Colon (tissue), 2 donors: ENCODE measurements at regions not wholly inside any gene's neighbourhood (a gene's known extent, or its start where the extent isn't known, plus 50 kb on each side); places are given as distances from the start of the nearest gene placed in this dataset.
"Not testable (repeated sequence)": the region's sequence is repeated elsewhere in the genome, so short reads cannot be mapped to it uniquely, and the experiment has no call there.

Source experiments
- FAIRE-seq: peaks from 2 replicates; lab custom pipeline; 2012; peaks lifted over from hg19 to GRCh38; lab: Jason Lieb, UNC
- donor health status: control.
- donor health status: control.

DNA sequence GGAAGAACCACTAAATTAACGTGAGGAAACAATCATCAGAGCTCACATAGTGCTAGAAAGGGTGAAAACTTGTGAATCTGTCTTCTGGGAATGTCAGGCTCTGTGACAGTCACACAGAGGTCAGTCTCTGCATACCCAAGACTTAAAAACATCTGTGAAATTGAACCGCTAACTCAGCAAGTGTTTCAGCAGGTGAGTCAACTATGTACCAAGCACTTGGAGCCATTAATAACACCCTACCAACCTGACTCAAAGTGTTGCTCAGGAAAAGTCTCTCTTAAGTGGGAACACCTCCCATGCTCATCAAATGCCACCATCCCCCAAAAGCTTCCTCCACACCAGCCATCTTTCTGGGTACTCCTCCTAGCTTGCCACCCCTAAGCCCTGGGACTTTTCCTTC lies 92.3 kb upstream of the CARMIL1 start:
- no peak for FAIRE-seq

DNA sequence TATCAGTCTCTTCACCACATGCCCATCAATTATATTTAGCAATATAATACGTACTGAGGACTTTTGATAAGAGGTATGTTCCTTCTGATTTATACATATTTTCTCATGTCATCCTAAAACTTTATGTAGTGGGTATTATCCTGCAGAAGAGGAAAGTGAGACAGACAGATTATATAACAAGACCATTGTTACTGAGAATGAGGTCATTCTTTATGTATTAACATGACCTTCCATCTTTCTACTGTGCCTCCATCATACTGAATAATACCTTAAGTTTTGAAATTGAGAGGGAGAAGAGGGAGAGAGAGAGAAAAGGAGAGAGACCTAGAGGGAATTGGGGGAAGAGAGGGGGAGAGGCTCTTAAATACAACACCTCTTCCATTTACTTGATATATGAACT lies 90.9 kb upstream of the CARMIL1 start:
- FAIRE-seq: no peak

GRCh38 chr6:25192590-25193459 lies 86.3 kb upstream of the CARMIL1 start:
- no peak for FAIRE-seq

DNA sequence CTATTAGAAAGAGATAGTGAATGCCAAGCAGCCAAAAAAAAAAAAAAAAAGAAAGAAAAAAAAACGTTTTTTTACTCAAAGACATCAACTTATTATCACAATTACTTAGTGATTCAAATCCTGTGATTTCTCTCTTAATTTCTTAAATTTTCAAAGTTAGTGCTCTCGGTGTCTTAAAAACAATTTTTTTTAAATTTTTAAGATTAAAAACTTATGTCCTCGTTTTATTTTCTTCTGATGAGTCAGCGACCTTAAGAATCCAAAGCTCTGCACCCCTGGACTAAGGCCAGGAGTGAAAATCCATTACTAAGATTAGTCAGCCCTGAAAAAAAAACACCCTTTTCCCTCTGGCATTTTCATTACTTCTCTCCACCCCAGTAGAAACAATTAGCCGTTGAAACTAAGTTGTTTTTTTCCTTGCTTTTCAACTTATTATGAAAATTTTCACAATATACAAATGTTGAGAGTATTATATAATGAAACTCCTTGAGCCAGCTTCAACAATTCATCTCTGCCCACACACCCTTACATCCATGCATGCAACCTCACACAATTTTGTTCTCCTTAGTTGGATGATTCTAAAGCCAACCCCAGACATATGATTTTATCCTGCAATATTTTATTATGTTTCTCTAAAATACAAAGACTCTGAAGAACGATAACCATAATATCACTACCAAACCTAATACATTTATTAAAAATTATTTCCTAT lies 85.6 kb upstream of the CARMIL1 start:
- no peak for FAIRE-seq

GRCh38 chr6:25194172-25194678 lies 84.9 kb upstream of the CARMIL1 start:
- FAIRE-seq: no peak

DNA sequence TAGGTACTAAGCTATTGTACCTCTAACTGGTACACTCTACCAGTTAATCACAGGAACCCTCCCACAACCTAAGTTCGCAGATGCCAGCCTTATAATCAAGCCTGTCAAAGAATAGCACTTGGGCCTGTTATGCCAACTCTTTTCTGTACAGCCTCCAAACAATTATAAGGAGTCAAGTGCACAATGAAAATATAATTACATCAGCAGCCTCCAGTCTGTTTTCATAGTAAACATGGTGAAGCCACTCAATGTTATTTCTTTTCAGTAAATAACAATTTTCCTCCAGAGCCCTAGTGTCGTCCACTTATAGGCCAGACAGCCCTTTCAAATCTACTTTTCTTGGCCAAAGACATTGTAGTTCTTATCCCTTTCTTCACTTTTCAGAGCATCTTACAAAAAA lies 82.7 kb upstream of the CARMIL1 start:
- FAIRE-seq: no peak

DNA sequence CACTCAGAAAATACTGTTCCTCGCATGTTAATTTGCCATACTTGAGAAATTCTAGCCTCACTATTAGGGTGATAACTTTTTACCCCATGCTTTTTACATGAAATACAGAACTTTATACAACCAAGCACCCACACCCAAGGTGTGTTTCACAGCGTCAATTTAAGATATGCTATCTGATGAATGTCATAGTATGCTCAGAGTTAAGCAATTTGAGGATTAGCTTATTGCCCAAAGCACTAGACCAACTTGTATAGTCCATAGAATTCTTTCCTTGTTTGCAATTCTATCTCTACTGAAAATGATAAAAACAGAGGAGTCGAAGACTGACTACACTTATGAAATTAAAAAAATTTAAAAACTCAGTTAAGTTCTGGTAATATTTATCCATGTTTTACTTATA lies 82.1 kb upstream of the CARMIL1 start:
- FAIRE-seq: no peak

DNA sequence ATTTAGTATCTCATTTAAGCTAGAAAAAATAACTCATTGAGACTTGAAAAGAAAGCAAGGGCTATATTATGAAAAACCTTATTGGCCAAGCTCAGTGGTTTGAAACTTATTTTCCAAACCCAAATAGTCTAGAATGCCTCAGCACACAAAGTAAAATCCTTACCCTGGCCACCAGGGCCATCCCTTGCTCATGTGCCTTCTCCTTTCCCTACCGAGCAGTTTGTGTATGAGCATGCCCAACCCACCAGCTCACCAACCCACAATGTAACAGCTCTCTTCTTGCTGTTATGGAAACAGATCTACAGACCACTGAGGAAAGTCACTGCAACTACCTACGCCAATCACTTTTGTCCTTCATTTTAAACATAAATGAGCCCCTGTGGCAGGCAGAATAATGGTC lies 79.6 kb upstream of the CARMIL1 start:
- no peak for FAIRE-seq

DNA sequence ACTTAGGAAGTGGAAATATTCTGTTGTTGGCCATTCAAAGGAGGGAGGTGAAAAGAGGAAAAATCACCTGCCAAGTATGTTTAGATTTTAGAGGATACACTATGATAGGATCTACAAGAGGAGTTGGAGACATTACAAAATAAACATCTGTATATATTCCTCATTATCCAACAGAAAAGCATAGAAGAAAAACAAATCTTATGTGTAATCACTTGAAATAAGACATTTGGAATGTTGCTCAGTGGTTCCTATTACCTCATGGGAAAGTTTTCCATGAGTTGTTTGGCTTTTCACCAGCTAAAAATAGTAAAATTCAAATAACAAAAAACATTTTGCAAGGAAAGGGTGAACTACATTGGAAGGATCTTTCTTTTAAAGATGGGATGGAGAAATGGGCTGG lies 76.7 kb upstream of the CARMIL1 start:
- FAIRE-seq: no peak

DNA sequence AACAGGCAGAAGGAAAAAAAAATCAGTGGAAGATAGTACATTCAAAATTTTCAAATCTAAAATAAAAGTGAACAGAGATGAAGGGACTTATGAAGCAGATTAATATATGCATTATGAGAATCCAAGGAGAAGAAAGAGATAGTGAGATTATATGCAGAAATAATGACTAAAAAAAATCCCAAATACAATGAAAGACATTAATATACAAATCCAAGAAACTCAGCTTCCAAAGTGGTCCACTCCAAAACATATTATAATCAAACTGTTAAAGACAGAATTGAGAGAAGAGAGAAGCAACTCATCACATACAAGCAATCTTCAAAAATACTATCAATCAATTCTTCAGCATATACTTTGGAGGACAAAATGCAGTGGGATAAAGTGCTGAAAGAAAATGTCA lies 73.5 kb upstream of the CARMIL1 start:
- no peak for FAIRE-seq

DNA sequence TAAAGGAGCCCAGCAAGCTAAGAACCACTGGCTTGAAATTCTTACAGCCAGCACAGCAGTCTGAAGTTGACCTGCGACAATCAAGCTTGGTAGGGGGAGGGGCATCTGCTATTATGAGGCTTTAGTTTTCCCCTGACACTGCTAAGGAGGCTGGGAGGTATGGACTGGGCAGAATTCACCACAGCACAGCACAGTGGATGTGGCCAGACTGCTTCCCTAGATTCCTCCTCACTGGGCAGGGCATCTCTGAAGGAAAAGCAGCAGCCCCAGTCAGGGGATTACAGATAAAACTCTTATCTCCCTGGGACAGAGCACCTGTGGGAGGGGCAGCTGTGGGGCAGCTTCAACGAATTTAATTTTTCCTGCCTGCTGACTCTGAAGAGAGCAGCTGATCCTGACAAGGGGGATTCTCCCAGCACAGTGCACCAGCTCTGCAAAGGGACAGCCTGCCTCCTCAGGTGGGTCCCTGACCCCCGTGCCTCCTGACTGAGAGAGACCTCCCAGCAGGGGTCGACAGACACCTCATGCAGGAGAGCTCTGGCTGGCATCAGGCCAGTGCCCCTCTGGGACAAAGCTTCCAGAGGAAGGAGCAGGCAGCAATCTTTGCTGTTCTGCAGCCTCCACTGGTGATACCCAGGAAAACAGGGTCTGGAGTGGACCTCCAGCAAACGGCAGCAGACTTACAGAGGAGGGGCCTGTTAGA lies 71.6 kb upstream of the CARMIL1 start:
- not testable (repeated sequence) for FAIRE-seq

DNA sequence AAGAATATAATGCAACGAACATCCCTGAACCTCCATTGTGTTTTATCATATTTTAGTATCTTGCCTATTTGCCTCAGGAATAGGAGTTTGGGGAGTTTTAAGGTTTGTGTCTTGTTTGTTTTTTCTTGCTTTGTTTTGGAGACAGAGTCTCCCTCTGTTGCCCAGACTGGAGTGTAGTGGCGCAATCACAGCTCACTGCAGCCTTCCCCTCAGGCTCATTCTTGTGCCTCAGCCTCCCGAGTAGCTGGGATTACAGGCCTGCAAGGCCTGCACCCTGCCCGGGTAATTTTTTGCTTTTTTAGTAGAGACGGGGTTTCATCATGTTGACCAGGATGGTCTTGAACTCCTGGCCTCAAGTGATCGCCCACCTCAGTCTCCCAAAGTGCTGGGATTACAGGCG lies 63.3 kb upstream of the CARMIL1 start:
- FAIRE-seq: no peak

GRCh38 chr6:25217302-25217701 lies 61.9 kb upstream of the CARMIL1 start:
- no peak for FAIRE-seq

DNA sequence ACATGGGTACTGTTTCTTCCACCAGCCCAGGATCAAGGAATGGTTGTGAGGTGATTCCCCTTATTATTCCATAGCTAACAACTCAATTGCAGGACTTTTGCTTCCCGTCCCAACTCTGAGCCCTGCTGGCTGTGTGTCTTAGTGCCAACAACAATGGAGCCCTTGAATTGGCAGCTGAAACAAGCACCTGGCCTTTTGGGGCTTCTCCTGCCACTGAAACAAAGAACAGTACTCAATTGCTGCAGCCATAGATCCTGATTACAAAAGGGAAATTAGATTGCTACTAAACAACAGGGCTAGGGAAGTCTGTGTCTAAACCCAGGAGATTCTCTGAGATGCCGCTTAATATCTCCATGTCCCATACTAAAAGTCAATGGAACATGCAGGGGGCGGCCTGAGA lies 61.3 kb upstream of the CARMIL1 start:
- FAIRE-seq: no peak

- FAIRE-seq: no peak
These were observed 60.8 kb upstream of the CARMIL1 start for GRCh38 chr6:25218346-25218745.

GRCh38 chr6:25219216-25219916 lies 59.8 kb upstream of the CARMIL1 start:
- FAIRE-seq: no peak

- FAIRE-seq: no peak
These were observed 59.3 kb upstream of the CARMIL1 start for GRCh38 chr6:25219917-25220278.

DNA sequence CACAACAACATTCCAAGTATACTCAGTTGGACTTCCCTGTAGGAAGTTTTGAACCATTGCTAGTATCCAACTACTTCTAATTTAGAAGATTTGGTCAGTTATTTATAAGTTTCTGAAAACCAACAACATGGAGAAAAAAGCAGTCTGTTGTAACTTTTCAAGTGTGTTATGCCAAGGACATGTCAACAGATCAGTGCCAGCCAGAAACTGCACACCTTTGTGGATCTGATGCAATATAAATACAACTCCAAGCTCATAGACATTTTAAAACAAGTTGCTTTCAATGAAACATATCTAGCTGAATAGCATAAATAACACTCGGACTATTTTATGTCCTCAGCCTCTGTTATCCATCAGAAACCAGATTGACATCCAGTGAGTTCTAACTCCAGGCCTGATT lies 58.3 kb upstream of the CARMIL1 start:
- no peak for FAIRE-seq

DNA sequence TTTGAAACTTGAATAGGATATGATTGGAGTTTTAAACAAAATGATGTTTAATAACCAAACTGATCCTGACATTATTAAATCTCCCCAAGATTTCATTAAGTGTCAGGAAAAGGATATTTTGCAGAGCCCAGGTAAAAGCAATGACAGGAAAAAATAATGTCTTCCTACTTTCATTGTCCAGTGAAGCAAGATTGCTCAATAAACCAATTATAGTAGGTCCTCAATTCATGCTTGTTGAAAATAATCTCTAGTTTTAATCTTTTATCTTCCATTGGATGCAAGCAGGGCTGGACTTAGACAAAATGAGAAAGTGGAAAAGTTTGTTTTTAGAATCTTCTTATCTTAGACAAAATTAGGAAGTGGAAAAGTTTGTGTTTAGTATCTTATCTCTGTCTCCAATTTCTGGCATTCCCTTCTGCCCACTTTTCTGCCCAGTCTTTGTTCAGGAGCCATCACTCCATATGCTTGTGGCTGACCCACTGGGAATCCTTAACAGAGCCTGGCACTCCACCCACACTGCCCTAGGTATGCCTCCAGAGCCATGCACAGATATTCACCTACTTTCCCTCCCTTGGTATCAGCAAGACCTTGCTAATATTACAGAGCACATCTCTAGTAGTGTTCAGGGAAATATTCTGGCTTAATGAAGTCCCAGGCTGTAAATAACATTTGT lies 57.0 kb upstream of the CARMIL1 start:
- FAIRE-seq: no peak

DNA sequence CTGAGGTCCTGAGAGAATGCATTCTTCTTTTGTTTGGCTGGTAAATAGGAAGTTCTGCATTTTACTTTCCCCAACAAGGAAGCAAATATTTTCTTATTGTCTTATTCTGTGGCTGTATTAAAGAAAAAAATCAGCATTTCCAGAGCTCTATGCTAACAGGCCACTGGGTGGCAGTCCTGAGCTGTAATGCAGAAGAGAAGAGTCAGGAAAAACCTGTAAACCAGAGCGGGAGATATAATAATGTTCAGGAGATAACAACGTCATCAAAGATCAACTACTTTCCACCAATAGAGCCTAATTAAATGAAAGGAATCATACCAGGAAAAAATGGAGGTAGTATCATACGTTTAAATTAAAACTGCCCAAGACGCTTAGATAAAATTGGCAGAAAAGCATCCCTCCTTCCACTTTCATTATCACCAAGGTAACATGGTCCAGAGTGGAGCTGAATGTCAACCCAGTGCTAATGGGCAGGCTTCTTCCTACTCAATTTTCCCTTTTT lies 55.6 kb upstream of the CARMIL1 start:
- FAIRE-seq: no peak

DNA sequence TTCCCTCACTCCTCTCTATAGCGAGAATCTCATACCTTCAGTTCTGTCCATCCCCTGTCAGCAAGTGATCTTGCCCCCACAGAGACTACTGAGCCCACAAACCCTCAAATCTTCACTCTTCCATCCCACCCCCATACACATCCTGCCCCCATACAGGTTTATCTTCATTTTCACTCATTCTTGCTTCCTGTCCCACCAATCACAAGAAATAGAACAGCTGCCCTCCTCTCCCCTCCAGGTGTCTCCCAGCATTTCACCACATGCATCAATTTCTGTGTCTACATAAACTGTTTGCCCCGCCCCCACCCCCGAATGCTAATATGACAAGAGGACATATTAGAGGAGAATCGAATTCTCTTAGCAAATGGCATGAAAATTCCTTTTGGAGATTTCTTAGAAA lies 54.9 kb upstream of the CARMIL1 start:
- no peak for FAIRE-seq

DNA sequence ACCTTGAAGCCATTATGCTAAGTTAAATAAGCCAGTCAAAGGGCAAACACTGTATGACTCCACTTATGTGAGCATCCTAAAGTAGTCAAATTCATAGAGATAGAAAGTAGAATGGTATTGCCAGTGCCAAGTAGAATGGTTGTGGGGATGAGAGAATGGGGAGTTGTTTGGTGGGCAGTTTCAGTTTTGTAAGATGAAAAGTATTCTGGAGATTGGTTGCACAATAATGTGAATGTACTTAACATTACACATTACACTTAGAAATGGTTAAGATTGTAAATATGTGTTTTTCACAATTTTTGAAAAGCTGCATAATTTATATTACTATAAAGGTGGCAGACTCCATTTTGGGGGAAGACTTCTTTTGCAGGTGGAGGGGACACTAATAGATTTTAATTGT lies 51.3 kb upstream of the CARMIL1 start:
- FAIRE-seq: no peak
